ENCODE measurements at regions not wholly inside any gene's neighbourhood (a gene's known extent, or its start where the extent isn't known, plus 50 kb on each side); places are given as distances from the start of the nearest gene placed in this dataset.

- no peaks in the 10 kb centered on the region for H3K36me3 ChIP-seq
- no peaks in the 10 kb centered on the region for H4K20me1 ChIP-seq (ENCODE audit: low read depth)
- H3F3A ChIP-seq (ENCODE audit: low read depth): no peaks in the 10 kb centered on the region
- Mint-ChIP-seq H3K27me3 (ENCODE audit: insufficient read depth, low read depth) (peaks cover 3% of the 10 kb centered on the region), H3K36me3 (no peaks in the 10 kb centered on the region), H3K4me1 (no peaks in the 10 kb centered on the region), H3K27ac (peak overlapping the region; percentile 50), H3K4me3 (no peak overlapping the region), H3K9me3 (no peaks in the 10 kb centered on the region)
- no peak overlapping the region for H2AFZ ChIP-seq (replicated peaks)
- H3K79me2 ChIP-seq (ENCODE audit: low read depth): no peaks in the 10 kb centered on the region
- DNase-seq (ENCODE audit: low spot score): no peak
- H3K27ac ChIP-seq: no peak overlapping the region
- H3K9me3 ChIP-seq (ENCODE audit: low read depth): no peaks in the 10 kb centered on the region
- H3K4me2 ChIP-seq: no peak overlapping the region
- no peak overlapping the region for H3K4me3 ChIP-seq
- H3K4me1 ChIP-seq: no peaks in the 10 kb centered on the region
- H3K9ac ChIP-seq: no peak overlapping the region
- no peaks in the 10 kb centered on the region for H3K27me3 ChIP-seq
- TF ChIP-seq, protein P1, sequence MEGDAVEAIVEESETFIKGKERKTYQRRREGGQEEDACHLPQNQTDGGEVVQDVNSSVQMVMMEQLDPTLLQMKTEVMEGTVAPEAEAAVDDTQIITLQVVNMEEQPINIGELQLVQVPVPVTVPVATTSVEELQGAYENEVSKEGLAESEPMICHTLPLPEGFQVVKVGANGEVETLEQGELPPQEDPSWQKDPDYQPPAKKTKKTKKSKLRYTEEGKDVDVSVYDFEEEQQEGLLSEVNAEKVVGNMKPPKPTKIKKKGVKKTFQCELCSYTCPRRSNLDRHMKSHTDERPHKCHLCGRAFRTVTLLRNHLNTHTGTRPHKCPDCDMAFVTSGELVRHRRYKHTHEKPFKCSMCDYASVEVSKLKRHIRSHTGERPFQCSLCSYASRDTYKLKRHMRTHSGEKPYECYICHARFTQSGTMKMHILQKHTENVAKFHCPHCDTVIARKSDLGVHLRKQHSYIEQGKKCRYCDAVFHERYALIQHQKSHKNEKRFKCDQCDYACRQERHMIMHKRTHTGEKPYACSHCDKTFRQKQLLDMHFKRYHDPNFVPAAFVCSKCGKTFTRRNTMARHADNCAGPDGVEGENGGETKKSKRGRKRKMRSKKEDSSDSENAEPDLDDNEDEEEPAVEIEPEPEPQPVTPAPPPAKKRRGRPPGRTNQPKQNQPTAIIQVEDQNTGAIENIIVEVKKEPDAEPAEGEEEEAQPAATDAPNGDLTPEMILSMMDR (IDR thresholded peaks at IDR 0.05): no peak
- TF ChIP-seq EZH2 (IDR thresholded peaks at IDR 0.05): no peak
These were observed 50.6 kb upstream of the ZMYND8 start for GRCh38 chr20:47406849-47407682.

DNA sequence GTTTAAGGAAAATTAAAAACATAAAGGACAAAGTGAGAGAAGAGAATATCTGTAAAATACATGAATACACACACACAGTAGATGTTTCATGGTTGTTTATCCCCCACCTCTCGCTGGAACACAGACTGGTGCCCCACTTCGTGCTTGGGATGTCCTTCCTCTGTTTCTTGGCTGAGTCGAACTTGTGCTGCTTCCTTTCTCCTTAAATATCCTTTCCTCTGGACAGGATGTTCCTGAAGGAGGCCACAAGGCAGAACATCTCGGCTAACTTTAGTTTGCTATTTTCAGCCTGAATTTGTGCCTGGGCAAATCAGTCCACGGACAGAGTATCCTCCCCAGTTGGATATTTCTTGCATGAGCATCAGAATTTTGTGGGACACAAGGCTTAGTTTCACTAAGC lies 54.7 kb upstream of the ZMYND8 start:
- Histone ChIP-seq H3F3A (ENCODE audit: low read depth) (no peaks in the 10 kb centered on the region), H3K4me1 (no peaks in the 10 kb centered on the region), H3K36me3 (no peaks in the 10 kb centered on the region), H3K4me3 (no peak overlapping the region), H2AFZ (replicated peaks) (no peak overlapping the region), H3K27ac (no peak overlapping the region), H3K9ac (no peak overlapping the region), H3K27me3 (no peaks in the 10 kb centered on the region), H4K20me1 (ENCODE audit: low read depth) (no peaks in the 10 kb centered on the region), H3K4me2 (no peak overlapping the region), H3K9me3 (ENCODE audit: low read depth) (no peaks in the 10 kb centered on the region), H3K79me2 (ENCODE audit: low read depth) (no peaks in the 10 kb centered on the region)
- Mint-ChIP-seq H3K27ac (no peak overlapping the region), H3K4me3 (no peak overlapping the region), H3K36me3 (no peaks in the 10 kb centered on the region), H3K9me3 (no peaks in the 10 kb centered on the region), H3K27me3 (ENCODE audit: insufficient read depth, low read depth) (no peaks in the 10 kb centered on the region), H3K4me1 (peaks cover 4% of the 10 kb centered on the region)
- DNase-seq (ENCODE audit: low spot score): no peak
- TF ChIP-seq EZH2 (IDR thresholded peaks at IDR 0.05) (no peak), EZH2phosphoT487 (IDR thresholded peaks at IDR 0.05) (no peak)
- TF ChIP-seq, protein P1 (IDR thresholded peaks at IDR 0.05): no peak

- Histone ChIP-seq H3K27me3 (no peaks in the 10 kb centered on the region), H3K9me3 (ENCODE audit: low read depth) (no peaks in the 10 kb centered on the region), H4K20me1 (ENCODE audit: low read depth) (no peaks in the 10 kb centered on the region), H3K9ac (no peak overlapping the region), H3K4me2 (no peak overlapping the region), H3K79me2 (ENCODE audit: low read depth) (no peaks in the 10 kb centered on the region), H2AFZ (replicated peaks) (no peak overlapping the region), H3F3A (ENCODE audit: low read depth) (no peaks in the 10 kb centered on the region), H3K27ac (no peak overlapping the region), H3K4me1 (no peaks in the 10 kb centered on the region), H3K36me3 (no peaks in the 10 kb centered on the region), H3K4me3 (no peak overlapping the region)
- no peak for TF ChIP-seq EZH2 (IDR thresholded peaks at IDR 0.05)
- TF ChIP-seq, protein P1 (IDR thresholded peaks at IDR 0.05): no peak
- TF ChIP-seq EZH2phosphoT487 (IDR thresholded peaks at IDR 0.05): no peak
- Mint-ChIP-seq H3K27ac (no peak overlapping the region), H3K36me3 (no peaks in the 10 kb centered on the region), H3K27me3 (ENCODE audit: insufficient read depth, low read depth) (no peaks in the 10 kb centered on the region), H3K9me3 (no peaks in the 10 kb centered on the region), H3K4me1 (peaks cover 4% of the 10 kb centered on the region), H3K4me3 (no peak overlapping the region)
- DNase-seq (ENCODE audit: low spot score): no peak
These were observed 55.6 kb upstream of the ZMYND8 start for GRCh38 chr20:47412083-47412482.

All from neural progenitor cell (in vitro differentiated cells).